ENCODE measurements at regions not wholly inside any gene's neighbourhood (a gene's known extent, or its start where the extent isn't known, plus 50 kb on each side); places are given as distances from the start of the nearest gene placed in this dataset.

DNA sequence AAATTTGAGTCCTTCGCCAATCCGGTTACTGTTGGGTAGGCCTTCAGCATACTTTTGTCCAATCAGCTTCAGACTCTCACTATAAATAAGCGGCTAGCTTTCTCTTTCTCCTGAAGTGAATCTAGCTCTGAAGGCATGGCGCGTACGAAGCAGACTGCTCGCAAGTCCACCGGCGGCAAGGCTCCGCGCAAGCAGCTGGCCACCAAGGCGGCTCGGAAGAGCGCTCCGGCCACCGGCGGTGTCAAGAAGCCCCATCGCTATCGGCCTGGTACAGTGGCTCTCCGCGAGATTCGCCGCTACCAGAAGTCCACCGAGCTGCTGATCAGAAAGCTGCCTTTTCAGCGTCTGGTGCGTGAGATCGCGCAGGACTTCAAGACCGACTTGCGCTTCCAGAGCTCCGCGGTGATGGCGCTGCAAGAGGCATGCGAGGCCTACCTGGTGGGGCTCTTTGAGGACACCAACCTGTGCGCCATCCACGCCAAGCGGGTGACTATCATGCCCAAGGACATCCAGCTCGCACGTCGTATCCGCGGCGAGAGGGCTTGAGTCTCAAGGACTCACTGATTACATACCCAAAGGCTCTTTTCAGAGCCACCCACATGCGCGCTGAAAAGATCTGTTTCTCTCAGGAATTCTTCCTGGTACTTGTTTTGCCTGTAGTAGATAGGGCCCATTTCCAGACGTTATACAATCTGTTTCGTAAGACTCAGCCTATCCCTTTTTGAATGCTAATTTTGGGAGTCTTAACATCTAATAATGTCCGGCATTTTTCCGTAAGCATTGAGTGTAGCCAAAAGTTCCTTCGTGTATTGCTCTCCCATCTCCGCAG, 102.0 kb downstream of the OR2B2 start (continued):
- TF ChIP-seq ZNF407 (CRISPR knock-in tag; IDR thresholded peaks at IDR 0.05; ENCODE audit: not compliant biosample characterization): peak; percentile 93
- no peak for TF ChIP-seq ZNF660 (CRISPR knock-in tag; IDR thresholded peaks at IDR 0.05; ENCODE audit: borderline replicate concordance, low read depth)
- TF ChIP-seq ZFP90 (CRISPR knock-in tag; IDR thresholded peaks at IDR 0.05; ENCODE audit: borderline replicate concordance): no peak; the same call in 1 of the 2 replicates
- peak; percentile 92 for TF ChIP-seq ZNF749 (CRISPR knock-in tag; IDR thresholded peaks at IDR 0.05; ENCODE audit: borderline replicate concordance)
- TF ChIP-seq MYNN (CRISPR knock-in tag; IDR thresholded peaks at IDR 0.05; ENCODE audit: low read depth): no peak; the same call in 1 of the 2 replicates
- TF ChIP-seq PBX3 (CRISPR knock-in tag; IDR thresholded peaks at IDR 0.05; ENCODE audit: borderline replicate concordance): peak; percentile 67; the same call in 1 of the 2 replicates
- peak; percentile 36; the same call in 1 of the 2 replicates for TF ChIP-seq MAFF (IDR thresholded peaks at IDR 0.05; ENCODE audit: low read depth, low read length)
- TF ChIP-seq RBFOX2 (IDR thresholded peaks at IDR 0.05; ENCODE audit: low read depth, low read length): peak; percentile 100
- TF ChIP-seq FLYWCH1 (CRISPR knock-in tag; IDR thresholded peaks at IDR 0.05): no peak
- TF ChIP-seq ZNF720 (CRISPR knock-in tag; IDR thresholded peaks at IDR 0.05): no peak
- peak; percentile 75 for TF ChIP-seq ZKSCAN5 (CRISPR knock-in tag; IDR thresholded peaks at IDR 0.05)
- no peak for TF ChIP-seq DPF2 (CRISPR knock-in tag; IDR thresholded peaks at IDR 0.05; ENCODE audit: borderline replicate concordance, low read depth)
- peak; percentile 82 for TF ChIP-seq GABPB1 (CRISPR knock-in tag; IDR thresholded peaks at IDR 0.05)
- TF ChIP-seq SRSF4 (IDR thresholded peaks at IDR 0.05; ENCODE audit: low read depth, low read length, poor library complexity, severe bottlenecking): peak; percentile 85
- TF ChIP-seq ZSCAN12 (CRISPR knock-in tag; IDR thresholded peaks at IDR 0.05): no peak
- TF ChIP-seq WIZ (CRISPR knock-in tag; IDR thresholded peaks at IDR 0.05): no peak

Measured in HepG2 (cell line).